AG10803 (cell line): ENCODE measurements at regions not wholly inside any gene's neighbourhood (a gene's known extent, or its start where the extent isn't known, plus 50 kb on each side); places are given as distances from the start of the nearest gene placed in this dataset.

ENCODE experiments used
- DNase-seq: peaks from one replicate; pipeline ENCODE4 v3.0.0; 2010; ENCODE audit warnings: low read depth
- H3K4me3 ChIP-seq: 2 replicates; pipeline ENCODE4 v1.5.1; 2011; ENCODE audit warnings: mild to moderate bottlenecking, low read length, control low read depth
- TF ChIP-seq, protein P1 (sequence below): conservative IDR thresholded peaks from 2 replicates; pipeline ENCODE4 v1.5.1; 2011; ENCODE audit warnings: mild to moderate bottlenecking, low read length, control low read depth, inconsistent platforms

DNA sequence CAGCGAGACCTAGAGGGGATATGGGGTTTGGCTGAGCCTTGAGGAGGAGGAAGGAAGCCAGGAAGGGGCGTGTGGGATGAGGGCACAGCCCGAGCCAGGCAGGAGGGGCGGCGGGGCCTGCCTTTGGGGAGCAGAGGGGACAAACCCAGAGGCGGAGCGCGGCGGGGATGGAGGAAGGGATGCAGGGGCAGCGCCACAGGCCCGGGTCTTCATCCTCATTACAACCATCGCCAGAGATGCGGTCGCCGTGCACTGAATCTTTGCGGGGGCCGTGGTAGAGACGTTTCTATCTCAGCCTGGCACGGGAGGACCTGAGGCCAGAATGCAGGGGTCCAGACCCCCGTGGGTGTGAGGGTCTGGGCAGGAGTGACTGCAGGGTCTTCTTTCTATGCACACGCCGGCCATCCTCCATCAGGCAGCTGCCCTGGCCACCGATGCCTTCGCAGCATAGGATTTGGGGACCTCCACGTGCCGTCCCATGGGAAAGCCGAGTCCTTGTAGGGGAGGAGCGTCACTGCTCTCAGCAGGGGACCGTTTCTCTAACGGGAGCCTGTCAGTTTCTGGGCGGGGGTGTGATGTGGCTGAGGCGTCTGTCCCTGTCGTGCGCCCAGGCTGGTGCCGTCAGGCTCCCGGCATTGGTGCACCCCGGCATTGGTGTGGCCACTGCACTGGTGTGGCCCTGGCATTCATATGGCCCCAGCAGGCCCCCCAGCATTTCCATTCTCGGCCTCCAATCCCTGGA lies 1267.9 kb downstream of the BRD1 start:
- no peak for DNase-seq
- no peak overlapping the region for H3K4me3 ChIP-seq
- TF ChIP-seq, protein P1, sequence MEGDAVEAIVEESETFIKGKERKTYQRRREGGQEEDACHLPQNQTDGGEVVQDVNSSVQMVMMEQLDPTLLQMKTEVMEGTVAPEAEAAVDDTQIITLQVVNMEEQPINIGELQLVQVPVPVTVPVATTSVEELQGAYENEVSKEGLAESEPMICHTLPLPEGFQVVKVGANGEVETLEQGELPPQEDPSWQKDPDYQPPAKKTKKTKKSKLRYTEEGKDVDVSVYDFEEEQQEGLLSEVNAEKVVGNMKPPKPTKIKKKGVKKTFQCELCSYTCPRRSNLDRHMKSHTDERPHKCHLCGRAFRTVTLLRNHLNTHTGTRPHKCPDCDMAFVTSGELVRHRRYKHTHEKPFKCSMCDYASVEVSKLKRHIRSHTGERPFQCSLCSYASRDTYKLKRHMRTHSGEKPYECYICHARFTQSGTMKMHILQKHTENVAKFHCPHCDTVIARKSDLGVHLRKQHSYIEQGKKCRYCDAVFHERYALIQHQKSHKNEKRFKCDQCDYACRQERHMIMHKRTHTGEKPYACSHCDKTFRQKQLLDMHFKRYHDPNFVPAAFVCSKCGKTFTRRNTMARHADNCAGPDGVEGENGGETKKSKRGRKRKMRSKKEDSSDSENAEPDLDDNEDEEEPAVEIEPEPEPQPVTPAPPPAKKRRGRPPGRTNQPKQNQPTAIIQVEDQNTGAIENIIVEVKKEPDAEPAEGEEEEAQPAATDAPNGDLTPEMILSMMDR, result no peak

DNA sequence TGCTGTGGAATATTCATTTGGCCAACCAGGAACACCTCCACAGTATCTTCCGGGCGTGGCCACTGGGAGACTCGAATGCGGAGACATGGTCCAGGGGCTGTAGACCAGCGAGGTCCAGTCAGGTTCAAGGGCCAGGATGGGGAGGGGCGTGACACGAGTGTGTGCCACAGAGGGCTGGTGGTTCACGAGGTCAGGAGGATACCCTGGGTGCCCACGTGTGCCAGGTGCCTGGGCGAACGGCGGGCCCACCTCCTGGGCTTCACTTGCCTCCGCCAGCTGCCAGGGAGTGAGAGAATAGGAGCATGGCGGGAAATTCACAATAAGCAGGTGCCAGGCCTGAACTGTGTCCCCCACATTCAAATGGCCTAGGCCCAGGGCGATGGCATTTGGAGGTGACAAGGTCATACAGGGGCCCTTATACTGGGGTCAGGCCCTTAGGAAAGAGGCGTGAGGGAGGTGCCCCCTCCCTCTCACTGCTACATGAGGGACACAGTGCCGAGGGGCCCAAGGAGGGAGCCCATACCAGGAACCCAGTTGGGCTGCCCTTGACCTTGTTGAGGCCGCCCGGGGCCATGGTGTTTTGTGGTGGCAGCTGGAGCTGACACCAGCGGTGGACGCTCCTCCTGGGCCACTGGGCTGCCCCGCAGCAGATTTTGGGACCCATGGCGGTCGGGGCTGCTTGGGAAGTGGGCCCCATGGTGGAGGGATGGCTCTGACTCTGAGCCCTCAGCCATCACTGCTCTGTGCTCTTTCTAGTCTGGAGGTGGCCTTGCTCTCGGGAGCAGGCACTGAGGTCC lies 1268.9 kb downstream of the BRD1 start:
- DNase-seq, result no peak
- TF ChIP-seq, protein P1, result no peak
- H3K4me3 ChIP-seq, result no peak overlapping the region

DNA sequence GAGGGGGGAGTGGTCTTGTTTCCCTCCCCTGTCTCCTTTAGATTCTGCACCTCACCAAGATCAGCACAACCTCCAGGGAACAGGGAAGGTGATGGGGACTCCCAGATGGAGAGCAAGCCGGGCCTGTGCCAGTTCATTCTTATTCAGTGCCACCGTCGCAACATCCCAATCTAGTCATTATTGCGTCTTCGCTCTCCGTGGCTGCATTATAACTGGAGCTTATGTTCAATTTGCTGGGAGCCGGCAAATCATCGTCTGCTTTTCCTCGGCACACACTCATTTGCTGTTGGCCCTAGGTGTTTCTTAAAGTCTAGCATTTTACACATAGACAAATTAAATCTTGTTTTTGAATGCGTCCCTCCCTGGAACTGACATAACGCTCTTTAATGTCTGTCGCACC lies 1269.7 kb downstream of the BRD1 start:
- no peak overlapping the region for H3K4me3 ChIP-seq
- TF ChIP-seq, protein P1, result no peak
- no peak for DNase-seq

DNA sequence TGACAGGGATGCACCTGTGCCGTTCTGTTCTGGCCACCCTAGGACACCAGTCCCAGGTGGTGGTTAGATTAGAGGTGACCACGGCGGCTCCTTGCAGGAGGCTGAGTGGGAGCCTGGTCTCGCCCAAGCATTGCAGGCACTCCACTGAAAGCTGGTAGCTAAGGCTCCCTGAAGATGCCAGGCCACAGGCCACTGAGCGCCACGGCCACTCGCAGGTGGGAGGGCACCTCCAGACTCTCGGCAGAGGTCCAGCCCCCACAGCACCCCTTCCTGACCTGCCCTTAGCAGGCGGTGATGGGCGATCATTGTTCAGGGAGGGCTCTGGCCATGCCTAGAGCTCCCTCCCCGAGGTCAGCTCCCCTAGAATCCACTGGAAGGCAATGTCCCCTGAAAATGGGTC lies 1270.2 kb downstream of the BRD1 start:
- TF ChIP-seq, protein P1, result no peak
- DNase-seq, result no peak

DNA sequence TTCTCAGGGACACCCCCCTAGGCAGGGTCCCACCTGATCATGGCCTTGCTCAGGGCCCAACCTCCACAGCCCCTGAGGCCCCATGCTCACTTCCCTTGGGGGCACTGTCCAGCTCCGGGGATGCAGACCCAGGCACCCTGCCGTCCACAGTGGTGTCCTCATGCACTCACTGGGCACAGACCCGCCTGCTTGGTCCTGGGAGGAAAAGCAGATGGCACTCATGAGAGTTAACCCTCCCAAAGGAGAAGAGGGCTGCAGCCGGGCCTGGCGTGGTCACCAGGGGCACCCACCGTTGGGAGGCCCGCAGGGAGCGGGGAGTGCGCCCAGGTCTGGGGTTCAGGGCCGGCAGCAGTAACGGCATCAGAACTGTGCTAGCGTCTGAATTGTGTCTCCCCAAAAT lies 1270.9 kb downstream of the BRD1 start:
- TF ChIP-seq, protein P1, result no peak
- no peak for DNase-seq
- no peak overlapping the region for H3K4me3 ChIP-seq

More for the DNA sequence above, 1270.2 kb downstream of the BRD1 start:
- no peak overlapping the region for H3K4me3 ChIP-seq

DNA sequence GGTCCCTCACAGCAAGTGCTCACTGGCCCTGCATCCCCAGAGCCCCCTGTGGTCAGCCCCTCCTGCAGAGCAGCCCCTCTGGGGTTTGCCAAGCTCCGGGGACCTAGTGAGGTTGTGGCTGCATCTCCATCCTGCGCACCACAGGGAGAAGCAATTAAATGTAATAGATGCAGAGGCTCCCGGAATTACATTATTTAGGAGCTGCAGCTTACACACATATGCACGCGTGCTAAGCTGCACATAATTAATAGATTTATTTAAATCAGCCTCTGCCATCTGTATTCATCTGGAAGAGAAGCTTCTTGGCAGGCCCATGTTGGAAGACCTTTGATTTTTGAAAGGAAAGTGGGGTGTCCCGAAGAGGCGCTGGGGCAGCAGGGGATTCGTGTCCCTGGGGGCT lies 1271.5 kb downstream of the BRD1 start:
- TF ChIP-seq, protein P1, result no peak
- no peak overlapping the region for H3K4me3 ChIP-seq
- DNase-seq, result no peak

DNA sequence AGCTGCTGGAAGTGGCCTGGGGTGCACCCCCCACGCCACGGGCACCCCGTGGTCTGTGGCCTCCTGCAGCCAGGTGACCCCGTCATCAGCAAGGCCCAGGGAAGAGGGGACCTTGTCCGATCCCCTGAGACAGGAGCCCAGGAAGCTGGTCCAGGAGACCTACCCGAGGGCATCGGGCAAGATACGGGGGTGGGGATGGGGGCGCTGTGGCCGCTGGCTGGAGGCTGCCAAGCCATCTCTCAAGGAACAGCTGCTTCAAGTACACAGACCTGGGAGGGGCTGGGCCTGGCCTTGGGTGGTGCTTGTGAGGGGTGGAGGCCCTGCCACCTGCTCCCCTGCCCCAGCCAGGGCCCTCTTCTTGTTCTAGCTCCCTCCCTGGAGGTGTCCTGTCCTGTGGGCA lies 1272.1 kb downstream of the BRD1 start:
- no peak for DNase-seq
- no peak overlapping the region for H3K4me3 ChIP-seq
- TF ChIP-seq, protein P1, result no peak
